ENCODE measurements at regions not wholly inside any gene's neighbourhood (a gene's known extent, or its start where the extent isn't known, plus 50 kb on each side); places are given as distances from the start of the nearest gene placed in this dataset.

DNA sequence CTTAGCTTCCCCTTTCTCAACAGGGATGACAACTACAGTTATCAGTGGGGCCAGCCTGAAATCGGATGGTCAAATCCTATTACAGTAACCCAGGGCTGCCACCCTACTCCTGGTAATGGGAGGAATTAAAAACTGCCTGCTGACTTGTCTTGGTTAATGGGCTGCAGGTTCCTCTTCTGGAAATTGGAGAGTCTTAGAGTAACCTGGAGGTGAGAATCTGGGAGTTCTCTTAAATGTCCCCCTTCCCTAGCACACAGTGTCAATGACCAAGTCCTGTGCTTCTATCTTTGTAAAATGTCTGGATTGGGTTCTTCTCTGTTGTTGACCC lies 113.1 kb downstream of the DDX1 start:
- Histone ChIP-seq H3K4me2 (ENCODE audit: insufficient read depth, low read length) (no peak overlapping the region), H3K4me3 (ENCODE audit: low read depth in 1 of 2, low read length in 2 of 2) (no peak overlapping the region), H4K20me1 (ENCODE audit: insufficient read depth, low read length) (no peaks in the 10 kb centered on the region), H3K9me3 (ENCODE audit: insufficient read depth, low read length, severe bottlenecking) (no peaks in the 10 kb centered on the region), H3K36me3 (ENCODE audit: insufficient read depth, low read length) (no peaks in the 10 kb centered on the region), H3K27me3 (ENCODE audit: insufficient read depth, low read length, poor library complexity) (no peaks in the 10 kb centered on the region), H3K9ac (ENCODE audit: low read depth, low read length) (no peak overlapping the region), H3K4me1 (ENCODE audit: insufficient read depth, low read length) (no peaks in the 10 kb centered on the region), H2AFZ (ENCODE audit: low read depth, low read length) (no peak overlapping the region), H3K79me2 (ENCODE audit: insufficient read depth, low read length) (no peaks in the 10 kb centered on the region), H3K27ac (ENCODE audit: low read length) (no peak overlapping the region)
- TF ChIP-seq, protein P1, sequence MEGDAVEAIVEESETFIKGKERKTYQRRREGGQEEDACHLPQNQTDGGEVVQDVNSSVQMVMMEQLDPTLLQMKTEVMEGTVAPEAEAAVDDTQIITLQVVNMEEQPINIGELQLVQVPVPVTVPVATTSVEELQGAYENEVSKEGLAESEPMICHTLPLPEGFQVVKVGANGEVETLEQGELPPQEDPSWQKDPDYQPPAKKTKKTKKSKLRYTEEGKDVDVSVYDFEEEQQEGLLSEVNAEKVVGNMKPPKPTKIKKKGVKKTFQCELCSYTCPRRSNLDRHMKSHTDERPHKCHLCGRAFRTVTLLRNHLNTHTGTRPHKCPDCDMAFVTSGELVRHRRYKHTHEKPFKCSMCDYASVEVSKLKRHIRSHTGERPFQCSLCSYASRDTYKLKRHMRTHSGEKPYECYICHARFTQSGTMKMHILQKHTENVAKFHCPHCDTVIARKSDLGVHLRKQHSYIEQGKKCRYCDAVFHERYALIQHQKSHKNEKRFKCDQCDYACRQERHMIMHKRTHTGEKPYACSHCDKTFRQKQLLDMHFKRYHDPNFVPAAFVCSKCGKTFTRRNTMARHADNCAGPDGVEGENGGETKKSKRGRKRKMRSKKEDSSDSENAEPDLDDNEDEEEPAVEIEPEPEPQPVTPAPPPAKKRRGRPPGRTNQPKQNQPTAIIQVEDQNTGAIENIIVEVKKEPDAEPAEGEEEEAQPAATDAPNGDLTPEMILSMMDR (IDR thresholded peaks at IDR 0.05; ENCODE audit: borderline replicate concordance, extremely low read depth, low read length, poor library complexity, severe bottlenecking) = no peak
- TF ChIP-seq EZH2 (IDR thresholded peaks at IDR 0.05; ENCODE audit: borderline replicate concordance, low read depth, low read length, severe bottlenecking) = no peak
- no peak for DNase-seq
- no peak for ATAC-seq (ENCODE audit: insufficient read depth, low read depth)

DNA sequence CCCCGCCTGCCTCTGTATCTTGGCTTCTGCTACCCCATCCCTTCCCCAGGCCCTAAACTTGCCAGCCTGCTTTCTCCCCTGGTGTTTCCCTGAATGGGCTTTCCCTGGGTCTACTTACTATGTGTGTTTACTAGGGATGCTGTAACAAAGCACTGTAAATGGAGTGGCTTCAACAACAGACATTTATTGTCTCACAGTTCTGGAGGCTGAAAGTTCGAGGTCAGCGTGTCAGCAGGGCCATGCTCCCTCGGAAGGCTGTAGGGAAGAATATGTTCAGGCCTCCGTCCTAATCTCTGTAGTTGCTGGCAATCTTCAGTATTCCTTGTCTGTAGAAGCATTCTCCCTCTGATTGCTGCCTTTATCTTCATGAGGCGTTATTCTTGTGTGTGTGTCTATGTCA lies 113.6 kb downstream of the DDX1 start:
- no peaks in the 10 kb centered on the region for H3K4me1 ChIP-seq (ENCODE audit: insufficient read depth, low read length)
- no peaks in the 10 kb centered on the region for H3K27me3 ChIP-seq (ENCODE audit: insufficient read depth, low read length, poor library complexity)
- no peak overlapping the region for H3K4me2 ChIP-seq (ENCODE audit: insufficient read depth, low read length)
- no peak overlapping the region for H3K27ac ChIP-seq (ENCODE audit: low read length)
- no peak overlapping the region for H3K4me3 ChIP-seq (ENCODE audit: low read depth in 1 of 2, low read length in 2 of 2)
- DNase-seq (no peak), ATAC-seq (ENCODE audit: insufficient read depth, low read depth) (no peak)
- no peaks in the 10 kb centered on the region for H3K36me3 ChIP-seq (ENCODE audit: insufficient read depth, low read length)
- no peak overlapping the region for H2AFZ ChIP-seq (ENCODE audit: low read depth, low read length)
- H3K9me3 ChIP-seq (ENCODE audit: insufficient read depth, low read length, severe bottlenecking) = no peaks in the 10 kb centered on the region
- TF ChIP-seq, protein P1 (IDR thresholded peaks at IDR 0.05; ENCODE audit: borderline replicate concordance, extremely low read depth, low read length, poor library complexity, severe bottlenecking) = no peak
- TF ChIP-seq EZH2 (IDR thresholded peaks at IDR 0.05; ENCODE audit: borderline replicate concordance, low read depth, low read length, severe bottlenecking) = no peak
- no peaks in the 10 kb centered on the region for H3K79me2 ChIP-seq (ENCODE audit: insufficient read depth, low read length)
- H3K9ac ChIP-seq (ENCODE audit: low read depth, low read length) = no peak overlapping the region
- no peaks in the 10 kb centered on the region for H4K20me1 ChIP-seq (ENCODE audit: insufficient read depth, low read length)

DNA sequence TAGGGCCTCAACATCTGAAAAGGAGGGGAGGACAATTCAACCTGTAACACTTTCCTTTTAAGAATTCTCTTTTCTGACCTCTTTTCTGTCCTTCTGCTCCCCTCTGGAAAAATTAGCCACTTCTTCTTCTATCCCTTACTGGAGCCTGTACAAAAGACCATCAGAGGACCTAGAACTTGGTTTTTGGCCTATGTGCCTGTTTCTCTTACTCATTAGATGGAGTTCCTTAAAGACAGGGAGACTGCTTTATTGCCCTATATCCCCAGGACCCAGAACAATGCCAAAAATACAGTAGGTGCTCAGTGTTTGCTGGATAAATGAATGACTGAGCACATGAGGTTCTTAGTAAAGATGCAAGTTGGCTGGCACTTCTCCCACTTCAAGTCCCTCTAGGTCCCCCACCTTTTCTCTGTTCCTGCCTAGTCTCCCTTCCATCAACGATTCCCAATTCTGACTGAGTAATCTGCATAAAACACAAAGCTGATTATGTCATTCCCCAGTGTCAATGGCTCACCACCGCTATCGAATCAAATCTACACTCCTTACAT lies 114.2 kb downstream of the DDX1 start:
- Histone ChIP-seq H3K36me3 (ENCODE audit: insufficient read depth, low read length) (no peaks in the 10 kb centered on the region), H3K27me3 (ENCODE audit: insufficient read depth, low read length, poor library complexity) (no peaks in the 10 kb centered on the region), H2AFZ (ENCODE audit: low read depth, low read length) (no peak overlapping the region), H3K4me3 (ENCODE audit: low read depth in 1 of 2, low read length in 2 of 2) (no peak overlapping the region), H3K9me3 (ENCODE audit: insufficient read depth, low read length, severe bottlenecking) (no peaks in the 10 kb centered on the region), H3K27ac (ENCODE audit: low read length) (no peak overlapping the region), H3K79me2 (ENCODE audit: insufficient read depth, low read length) (no peaks in the 10 kb centered on the region), H3K4me1 (ENCODE audit: insufficient read depth, low read length) (no peaks in the 10 kb centered on the region), H3K4me2 (ENCODE audit: insufficient read depth, low read length) (no peak overlapping the region), H3K9ac (ENCODE audit: low read depth, low read length) (no peak overlapping the region), H4K20me1 (ENCODE audit: insufficient read depth, low read length) (no peaks in the 10 kb centered on the region)
- ATAC-seq (ENCODE audit: insufficient read depth, low read depth) = no peak
- no peak for DNase-seq
- TF ChIP-seq, protein P1 (IDR thresholded peaks at IDR 0.05; ENCODE audit: borderline replicate concordance, extremely low read depth, low read length, poor library complexity, severe bottlenecking) = no peak
- no peak for TF ChIP-seq EZH2 (IDR thresholded peaks at IDR 0.05; ENCODE audit: borderline replicate concordance, low read depth, low read length, severe bottlenecking)

DNA sequence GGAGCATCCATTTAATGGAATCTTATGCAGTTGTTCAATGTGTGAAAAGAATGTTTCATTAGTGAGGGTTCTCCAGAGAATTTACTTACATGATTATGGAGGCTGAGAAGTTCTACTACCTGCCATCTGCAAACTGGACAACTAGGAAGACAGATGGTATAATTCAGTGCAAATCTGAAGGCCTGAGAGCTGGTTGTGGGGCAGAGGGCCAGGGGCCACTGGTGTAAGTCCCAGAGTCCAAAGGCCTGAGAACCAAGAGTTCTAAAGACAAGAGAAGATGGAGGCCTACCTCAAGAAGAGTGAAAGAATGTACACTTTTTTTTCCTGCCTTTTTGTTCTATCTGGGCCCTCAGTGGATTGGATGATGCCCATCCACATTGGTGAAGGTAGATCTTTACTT lies 114.8 kb downstream of the DDX1 start:
- H3K27me3 ChIP-seq (ENCODE audit: insufficient read depth, low read length, poor library complexity) = no peaks in the 10 kb centered on the region
- DNase-seq (no peak), ATAC-seq (ENCODE audit: insufficient read depth, low read depth) (no peak)
- no peaks in the 10 kb centered on the region for H3K9me3 ChIP-seq (ENCODE audit: insufficient read depth, low read length, severe bottlenecking)
- TF ChIP-seq, protein P1 (IDR thresholded peaks at IDR 0.05; ENCODE audit: borderline replicate concordance, extremely low read depth, low read length, poor library complexity, severe bottlenecking) = no peak
- no peak for TF ChIP-seq EZH2 (IDR thresholded peaks at IDR 0.05; ENCODE audit: borderline replicate concordance, low read depth, low read length, severe bottlenecking)
- H3K4me2 ChIP-seq (ENCODE audit: insufficient read depth, low read length) = no peak overlapping the region
- H3K27ac ChIP-seq (ENCODE audit: low read length) = no peak overlapping the region
- no peaks in the 10 kb centered on the region for H4K20me1 ChIP-seq (ENCODE audit: insufficient read depth, low read length)
- no peak overlapping the region for H3K4me3 ChIP-seq (ENCODE audit: low read depth in 1 of 2, low read length in 2 of 2)
- no peaks in the 10 kb centered on the region for H3K36me3 ChIP-seq (ENCODE audit: insufficient read depth, low read length)
- H3K79me2 ChIP-seq (ENCODE audit: insufficient read depth, low read length) = no peaks in the 10 kb centered on the region
- H2AFZ ChIP-seq (ENCODE audit: low read depth, low read length) = no peak overlapping the region
- no peaks in the 10 kb centered on the region for H3K4me1 ChIP-seq (ENCODE audit: insufficient read depth, low read length)
- H3K9ac ChIP-seq (ENCODE audit: low read depth, low read length) = no peak overlapping the region

Measured in DND-41 (cell line).